ENCODE measurements at regions not wholly inside any gene's neighbourhood (a gene's known extent, or its start where the extent isn't known, plus 50 kb on each side); places are given as distances from the start of the nearest gene placed in this dataset.

DNA sequence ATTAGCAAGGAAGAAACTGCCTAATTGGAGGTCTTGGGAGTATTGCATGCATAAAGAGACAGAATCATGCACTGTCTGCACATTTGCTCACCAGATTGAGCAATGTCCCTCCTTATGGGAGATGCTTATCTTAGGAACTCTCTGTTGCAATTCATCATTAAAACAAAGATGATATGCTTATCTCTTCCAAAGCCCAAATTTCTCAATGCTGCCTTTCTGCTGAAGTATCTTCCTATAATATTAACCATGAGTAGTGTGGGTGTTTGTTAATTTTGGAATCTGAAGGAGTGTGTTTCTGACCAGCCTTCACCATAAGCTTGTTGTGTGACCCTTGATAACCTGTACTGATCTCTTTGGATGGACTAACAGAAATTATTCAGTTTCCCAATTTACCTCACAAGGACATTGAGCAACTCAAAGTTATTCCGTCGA is 1257.6 kb upstream of the FLRT2 start:
- no peak overlapping the region for H2AFZ ChIP-seq (ENCODE audit: low read depth, low read length)
- no peaks in the 10 kb centered on the region for H4K20me1 ChIP-seq (ENCODE audit: insufficient read depth)
- no peak overlapping the region for H3K4me2 ChIP-seq (ENCODE audit: low read length)
- no peak for TF ChIP-seq TAF1 (IDR thresholded peaks at IDR 0.05; ENCODE audit: low read depth)
- no peak for TF ChIP-seq EP300 (conservative IDR thresholded peaks at IDR 0.05; ENCODE audit: poor library complexity, severe bottlenecking)
- TF ChIP-seq POLR2AphosphoS5 (IDR thresholded peaks at IDR 0.05) = no peak
- no peak for TF ChIP-seq EZH2 (IDR thresholded peaks at IDR 0.05; ENCODE audit: borderline replicate concordance, insufficient read depth, low read length, poor library complexity, severe bottlenecking)
- H3K27me3 ChIP-seq (ENCODE audit: insufficient read depth, low read depth, low read length) = no peaks in the 10 kb centered on the region
- no peaks in the 10 kb centered on the region for H3K36me3 ChIP-seq (ENCODE audit: insufficient read depth, low read length)
- H3K4me3 ChIP-seq (ENCODE audit: low read length) = no peak overlapping the region
- no peaks in the 10 kb centered on the region for H3K9me2 ChIP-seq (ENCODE audit: insufficient read depth, low read length)
- H3F3A ChIP-seq (ENCODE audit: insufficient read depth, low read length, poor library complexity, severe bottlenecking) = no peaks in the 10 kb centered on the region
- no peak overlapping the region for H3K9ac ChIP-seq (ENCODE audit: low read length)
- no peaks in the 10 kb centered on the region for H3K9me3 ChIP-seq (ENCODE audit: low read length)
- H3K27ac ChIP-seq (ENCODE audit: low read length) = no peak overlapping the region
- no peaks in the 10 kb centered on the region for H3K79me2 ChIP-seq (replicated peaks; ENCODE audit: insufficient read depth, low read length)

DNA sequence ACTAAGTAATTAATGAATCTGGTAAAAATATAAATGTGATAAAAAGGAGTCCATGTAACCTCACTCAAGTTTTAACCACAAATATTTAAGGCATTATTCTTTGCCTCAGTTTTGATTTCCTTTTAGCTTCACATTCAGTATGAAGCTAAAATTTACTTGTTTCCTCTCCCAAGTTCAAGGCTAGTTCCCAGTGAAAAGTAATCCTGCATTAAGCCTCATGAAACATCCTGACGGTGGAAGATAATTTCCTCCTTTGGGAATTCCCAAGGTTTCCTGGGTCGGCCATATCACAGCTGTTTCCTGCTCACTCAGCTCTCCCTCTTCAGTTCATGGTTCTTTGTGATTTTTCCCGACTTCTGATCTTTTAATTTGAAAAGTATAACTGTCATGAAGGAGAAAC is 1256.8 kb upstream of the FLRT2 start:
- Histone ChIP-seq H3K36me3 (ENCODE audit: insufficient read depth, low read length) (no peaks in the 10 kb centered on the region), H4K20me1 (ENCODE audit: insufficient read depth) (no peaks in the 10 kb centered on the region), H2AFZ (ENCODE audit: low read depth, low read length) (no peak overlapping the region), H3K9me2 (ENCODE audit: insufficient read depth, low read length) (no peaks in the 10 kb centered on the region), H3K9ac (ENCODE audit: low read length) (no peak overlapping the region), H3K4me2 (ENCODE audit: low read length) (no peak overlapping the region), H3K27me3 (ENCODE audit: insufficient read depth, low read depth, low read length) (no peaks in the 10 kb centered on the region), H3K79me2 (replicated peaks; ENCODE audit: insufficient read depth, low read length) (no peaks in the 10 kb centered on the region), H3K27ac (ENCODE audit: low read length) (no peak overlapping the region), H3K4me3 (ENCODE audit: low read length) (no peak overlapping the region), H3K9me3 (ENCODE audit: low read length) (no peaks in the 10 kb centered on the region), H3F3A (ENCODE audit: insufficient read depth, low read length, poor library complexity, severe bottlenecking) (no peaks in the 10 kb centered on the region)
- TF ChIP-seq POLR2AphosphoS5 (IDR thresholded peaks at IDR 0.05) = no peak
- TF ChIP-seq, protein P1, sequence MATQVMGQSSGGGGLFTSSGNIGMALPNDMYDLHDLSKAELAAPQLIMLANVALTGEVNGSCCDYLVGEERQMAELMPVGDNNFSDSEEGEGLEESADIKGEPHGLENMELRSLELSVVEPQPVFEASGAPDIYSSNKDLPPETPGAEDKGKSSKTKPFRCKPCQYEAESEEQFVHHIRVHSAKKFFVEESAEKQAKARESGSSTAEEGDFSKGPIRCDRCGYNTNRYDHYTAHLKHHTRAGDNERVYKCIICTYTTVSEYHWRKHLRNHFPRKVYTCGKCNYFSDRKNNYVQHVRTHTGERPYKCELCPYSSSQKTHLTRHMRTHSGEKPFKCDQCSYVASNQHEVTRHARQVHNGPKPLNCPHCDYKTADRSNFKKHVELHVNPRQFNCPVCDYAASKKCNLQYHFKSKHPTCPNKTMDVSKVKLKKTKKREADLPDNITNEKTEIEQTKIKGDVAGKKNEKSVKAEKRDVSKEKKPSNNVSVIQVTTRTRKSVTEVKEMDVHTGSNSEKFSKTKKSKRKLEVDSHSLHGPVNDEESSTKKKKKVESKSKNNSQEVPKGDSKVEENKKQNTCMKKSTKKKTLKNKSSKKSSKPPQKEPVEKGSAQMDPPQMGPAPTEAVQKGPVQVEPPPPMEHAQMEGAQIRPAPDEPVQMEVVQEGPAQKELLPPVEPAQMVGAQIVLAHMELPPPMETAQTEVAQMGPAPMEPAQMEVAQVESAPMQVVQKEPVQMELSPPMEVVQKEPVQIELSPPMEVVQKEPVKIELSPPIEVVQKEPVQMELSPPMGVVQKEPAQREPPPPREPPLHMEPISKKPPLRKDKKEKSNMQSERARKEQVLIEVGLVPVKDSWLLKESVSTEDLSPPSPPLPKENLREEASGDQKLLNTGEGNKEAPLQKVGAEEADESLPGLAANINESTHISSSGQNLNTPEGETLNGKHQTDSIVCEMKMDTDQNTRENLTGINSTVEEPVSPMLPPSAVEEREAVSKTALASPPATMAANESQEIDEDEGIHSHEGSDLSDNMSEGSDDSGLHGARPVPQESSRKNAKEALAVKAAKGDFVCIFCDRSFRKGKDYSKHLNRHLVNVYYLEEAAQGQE (IDR thresholded peaks at IDR 0.05; ENCODE audit: borderline replicate concordance) = no peak
- no peak for TF ChIP-seq TAF1 (IDR thresholded peaks at IDR 0.05; ENCODE audit: low read depth)
- no peak for TF ChIP-seq MXI1 (conservative IDR thresholded peaks at IDR 0.05; ENCODE audit: poor library complexity, severe bottlenecking)
- no peak for TF ChIP-seq EZH2 (IDR thresholded peaks at IDR 0.05; ENCODE audit: borderline replicate concordance, insufficient read depth, low read length, poor library complexity, severe bottlenecking)
- TF ChIP-seq EP300 (conservative IDR thresholded peaks at IDR 0.05; ENCODE audit: poor library complexity, severe bottlenecking) = no peak
- TF ChIP-seq SMC3 (conservative IDR thresholded peaks at IDR 0.05; ENCODE audit: poor library complexity) = no peak
- no peak for TF ChIP-seq RAD21 (conservative IDR thresholded peaks at IDR 0.05)
- TF ChIP-seq, protein P2, sequence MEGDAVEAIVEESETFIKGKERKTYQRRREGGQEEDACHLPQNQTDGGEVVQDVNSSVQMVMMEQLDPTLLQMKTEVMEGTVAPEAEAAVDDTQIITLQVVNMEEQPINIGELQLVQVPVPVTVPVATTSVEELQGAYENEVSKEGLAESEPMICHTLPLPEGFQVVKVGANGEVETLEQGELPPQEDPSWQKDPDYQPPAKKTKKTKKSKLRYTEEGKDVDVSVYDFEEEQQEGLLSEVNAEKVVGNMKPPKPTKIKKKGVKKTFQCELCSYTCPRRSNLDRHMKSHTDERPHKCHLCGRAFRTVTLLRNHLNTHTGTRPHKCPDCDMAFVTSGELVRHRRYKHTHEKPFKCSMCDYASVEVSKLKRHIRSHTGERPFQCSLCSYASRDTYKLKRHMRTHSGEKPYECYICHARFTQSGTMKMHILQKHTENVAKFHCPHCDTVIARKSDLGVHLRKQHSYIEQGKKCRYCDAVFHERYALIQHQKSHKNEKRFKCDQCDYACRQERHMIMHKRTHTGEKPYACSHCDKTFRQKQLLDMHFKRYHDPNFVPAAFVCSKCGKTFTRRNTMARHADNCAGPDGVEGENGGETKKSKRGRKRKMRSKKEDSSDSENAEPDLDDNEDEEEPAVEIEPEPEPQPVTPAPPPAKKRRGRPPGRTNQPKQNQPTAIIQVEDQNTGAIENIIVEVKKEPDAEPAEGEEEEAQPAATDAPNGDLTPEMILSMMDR (IDR thresholded peaks at IDR 0.05; ENCODE audit: poor library complexity, severe bottlenecking) = no peak
